Ectodermal cell (in vitro differentiated cells): ENCODE measurements at regions not wholly inside any gene's neighbourhood (a gene's known extent, or its start where the extent isn't known, plus 50 kb on each side); places are given as distances from the start of the nearest gene placed in this dataset.

Source experiments
- H3K27ac ChIP-seq: 2 replicates; pipeline ENCODE4 v1.7.0; 2013; ENCODE audit warnings: mild to moderate bottlenecking, low read depth, low read length; ENCODE audit not compliant: insufficient read depth, poor library complexity, severe bottlenecking
- H3K27me3 ChIP-seq: 2 replicates; pipeline ENCODE4 v1.7.0; 2013; ENCODE audit warnings: mild to moderate bottlenecking, low read length; ENCODE audit not compliant: insufficient read depth, control insufficient read depth, poor library complexity, severe bottlenecking
- H3K36me3 ChIP-seq: one replicate; pipeline ENCODE4 v1.7.0; 2013; ENCODE audit warnings: low read length; ENCODE audit not compliant: control insufficient read depth, insufficient read depth
- H3K4me1 ChIP-seq: one replicate; pipeline ENCODE4 v1.7.0; 2013; ENCODE audit warnings: low read length; ENCODE audit not compliant: control insufficient read depth, insufficient read depth
- H3K4me3 ChIP-seq: 2 replicates; pipeline ENCODE4 v1.7.0; 2013; ENCODE audit warnings: low read depth, low read length, control low read depth; ENCODE audit not compliant: insufficient read depth
- H3K9me3 ChIP-seq: 2 replicates; pipeline ENCODE4 v1.7.0; 2013; ENCODE audit warnings: mild to moderate bottlenecking, low read length, moderate library complexity; ENCODE audit not compliant: control insufficient read depth
- WGBS, 2 experiments: methylation state at CpG; one replicate each; pipeline ENCODE4 v1.1.7; 2013; ENCODE audit warnings: missing lambda C conversion rate in 2 of 2; 5-methylcytosine and 5-hydroxymethylcytosine counted together

- 87 to 90% methylated on average over 9 of the region's 9 CpGs for WGBS, 2 experiments
- no peak overlapping the region for H3K27ac ChIP-seq
- H3K4me3 ChIP-seq = no peak overlapping the region
- no peaks in the 10 kb centered on the region for H3K27me3 ChIP-seq
- no peaks in the 10 kb centered on the region for H3K9me3 ChIP-seq
- no peaks in the 10 kb centered on the region for H3K4me1 ChIP-seq
- no peaks in the 10 kb centered on the region for H3K36me3 ChIP-seq
These were observed 123.1 kb downstream of the MATN1 start for GRCh38 chr1:30600258-30600657.

- Histone ChIP-seq H3K27me3 (no peaks in the 10 kb centered on the region), H3K4me3 (no peak overlapping the region), H3K36me3 (no peaks in the 10 kb centered on the region), H3K9me3 (no peaks in the 10 kb centered on the region), H3K4me1 (no peaks in the 10 kb centered on the region), H3K27ac (no peak overlapping the region)
- WGBS, 2 experiments = 95 to 98% methylated on average over 5 of the region's 5 CpGs
These were observed 123.7 kb downstream of the MATN1 start for GRCh38 chr1:30599721-30600120.

- no peaks in the 10 kb centered on the region for H3K4me1 ChIP-seq
- H3K9me3 ChIP-seq = no peaks in the 10 kb centered on the region
- H3K27me3 ChIP-seq = no peaks in the 10 kb centered on the region
- H3K4me3 ChIP-seq = no peak overlapping the region
- no peaks in the 10 kb centered on the region for H3K36me3 ChIP-seq
- WGBS, 2 experiments = 93 to 95% methylated on average over 4 of the region's 4 CpGs
- no peak overlapping the region for H3K27ac ChIP-seq
These were observed 124.7 kb downstream of the MATN1 start for GRCh38 chr1:30598571-30599114.

- Histone ChIP-seq H3K4me3 (no peak overlapping the region), H3K36me3 (no peaks in the 10 kb centered on the region), H3K27ac (no peak overlapping the region), H3K4me1 (no peaks in the 10 kb centered on the region), H3K27me3 (no peaks in the 10 kb centered on the region), H3K9me3 (no peaks in the 10 kb centered on the region)
- WGBS, 2 experiments = 88% methylated on average over 6 of the region's 6 CpGs
These were observed 125.7 kb downstream of the MATN1 start for GRCh38 chr1:30597711-30598110.

- 90% methylated on average over 6 of the region's 6 CpGs for WGBS, 2 experiments
- H3K27ac ChIP-seq = no peak overlapping the region
- H3K27me3 ChIP-seq = no peaks in the 10 kb centered on the region
- H3K4me1 ChIP-seq = no peaks in the 10 kb centered on the region
- H3K36me3 ChIP-seq = no peaks in the 10 kb centered on the region
- H3K9me3 ChIP-seq = no peaks in the 10 kb centered on the region
- H3K4me3 ChIP-seq = no peak overlapping the region
These were observed 126.5 kb downstream of the MATN1 start for GRCh38 chr1:30596891-30597290.

GRCh38 chr1:30596470-30596869, 126.9 kb downstream of the MATN1 start:
- Histone ChIP-seq H3K36me3 (no peaks in the 10 kb centered on the region), H3K4me1 (no peaks in the 10 kb centered on the region), H3K9me3 (no peaks in the 10 kb centered on the region), H3K27me3 (no peaks in the 10 kb centered on the region), H3K4me3 (no peak overlapping the region), H3K27ac (no peak overlapping the region)
- WGBS, 2 experiments = 73 to 89% methylated on average over 1 of the region's 1 CpG

- no peaks in the 10 kb centered on the region for H3K9me3 ChIP-seq
- no peak overlapping the region for H3K4me3 ChIP-seq
- H3K27ac ChIP-seq = no peak overlapping the region
- 42 to 54% methylated on average over 5 of the region's 5 CpGs for WGBS, 2 experiments
- H3K27me3 ChIP-seq = no peaks in the 10 kb centered on the region
- H3K36me3 ChIP-seq = no peaks in the 10 kb centered on the region
- no peaks in the 10 kb centered on the region for H3K4me1 ChIP-seq
These were observed 134.3 kb downstream of the MATN1 start for GRCh38 chr1:30589083-30589482.

GRCh38 chr1:30588311-30589073, 134.9 kb downstream of the MATN1 start:
- 81 to 84% methylated on average over 10 of the region's 10 CpGs for WGBS, 2 experiments
- H3K9me3 ChIP-seq = no peaks in the 10 kb centered on the region

GRCh38 chr1:30586671-30587070, 136.7 kb downstream of the MATN1 start:
- Histone ChIP-seq H3K4me1 (no peaks in the 10 kb centered on the region), H3K9me3 (no peaks in the 10 kb centered on the region), H3K4me3 (no peak overlapping the region), H3K36me3 (no peaks in the 10 kb centered on the region), H3K27me3 (no peaks in the 10 kb centered on the region), H3K27ac (no peak overlapping the region)
- 87 to 91% methylated on average over 7 of the region's 7 CpGs for WGBS, 2 experiments

More at GRCh38 chr1:30588311-30589073, 134.9 kb downstream of the MATN1 start:
- no peaks in the 10 kb centered on the region for H3K36me3 ChIP-seq
- H3K4me1 ChIP-seq = no peaks in the 10 kb centered on the region
- H3K27me3 ChIP-seq = no peaks in the 10 kb centered on the region
- no peak overlapping the region for H3K27ac ChIP-seq
- H3K4me3 ChIP-seq = no peak overlapping the region

- no peaks in the 10 kb centered on the region for H3K36me3 ChIP-seq
- H3K27me3 ChIP-seq = no peaks in the 10 kb centered on the region
- H3K9me3 ChIP-seq = no peaks in the 10 kb centered on the region
- H3K4me3 ChIP-seq = no peak overlapping the region
- H3K4me1 ChIP-seq = no peaks in the 10 kb centered on the region
- H3K27ac ChIP-seq = no peak overlapping the region
These were observed 143.8 kb downstream of the MATN1 start for GRCh38 chr1:30579580-30579979.
